ENCODE measurements at regions not wholly inside any gene's neighbourhood (a gene's known extent, or its start where the extent isn't known, plus 50 kb on each side); places are given as distances from the start of the nearest gene placed in this dataset.
A peak's percentile ranks its signal among the peaks of the same experiment; 100 is the strongest.

DNA sequence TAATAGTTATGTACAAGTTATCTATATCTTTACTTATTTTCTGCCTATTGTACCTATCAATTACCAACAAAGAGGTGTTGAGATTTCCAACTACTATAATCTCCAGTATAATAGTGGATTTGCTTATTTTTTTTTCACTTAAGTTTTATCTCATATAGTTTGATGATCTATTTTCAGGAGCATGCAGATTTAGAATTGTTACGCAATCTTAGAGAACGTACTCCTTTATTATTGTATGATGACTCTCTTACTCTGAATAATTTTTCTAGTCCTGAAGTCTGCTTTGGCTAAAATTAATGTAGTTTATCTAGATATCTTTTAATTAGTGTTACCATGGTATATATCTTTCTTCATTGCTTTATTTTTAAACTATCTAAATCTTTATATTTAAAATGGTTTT, 205.2 kb downstream of the SCG2 start:
- ATAC-seq: no peak
- H3K4me1 ChIP-seq: no peaks in the 10 kb centered on the region
- no peaks in the 10 kb centered on the region for H3K27me3 ChIP-seq
- FAIRE-seq: no peak
- intact Hi-C loops (cut with DNase I): no loop called here
- H3K27ac ChIP-seq: no peak overlapping the region
- no peaks in the 10 kb centered on the region for H3K36me3 ChIP-seq
- no peak for DNase-seq
- no peak overlapping the region for H3K4me3 ChIP-seq
- H3K9me3 ChIP-seq: no peaks in the 10 kb centered on the region
- TF ChIP-seq, protein P1, sequence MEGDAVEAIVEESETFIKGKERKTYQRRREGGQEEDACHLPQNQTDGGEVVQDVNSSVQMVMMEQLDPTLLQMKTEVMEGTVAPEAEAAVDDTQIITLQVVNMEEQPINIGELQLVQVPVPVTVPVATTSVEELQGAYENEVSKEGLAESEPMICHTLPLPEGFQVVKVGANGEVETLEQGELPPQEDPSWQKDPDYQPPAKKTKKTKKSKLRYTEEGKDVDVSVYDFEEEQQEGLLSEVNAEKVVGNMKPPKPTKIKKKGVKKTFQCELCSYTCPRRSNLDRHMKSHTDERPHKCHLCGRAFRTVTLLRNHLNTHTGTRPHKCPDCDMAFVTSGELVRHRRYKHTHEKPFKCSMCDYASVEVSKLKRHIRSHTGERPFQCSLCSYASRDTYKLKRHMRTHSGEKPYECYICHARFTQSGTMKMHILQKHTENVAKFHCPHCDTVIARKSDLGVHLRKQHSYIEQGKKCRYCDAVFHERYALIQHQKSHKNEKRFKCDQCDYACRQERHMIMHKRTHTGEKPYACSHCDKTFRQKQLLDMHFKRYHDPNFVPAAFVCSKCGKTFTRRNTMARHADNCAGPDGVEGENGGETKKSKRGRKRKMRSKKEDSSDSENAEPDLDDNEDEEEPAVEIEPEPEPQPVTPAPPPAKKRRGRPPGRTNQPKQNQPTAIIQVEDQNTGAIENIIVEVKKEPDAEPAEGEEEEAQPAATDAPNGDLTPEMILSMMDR (IDR thresholded peaks at IDR 0.05): no peak
- WGBS, 2 donors: 81 to 86% methylated on average over 2 of the region's 2 CpGs

DNA sequence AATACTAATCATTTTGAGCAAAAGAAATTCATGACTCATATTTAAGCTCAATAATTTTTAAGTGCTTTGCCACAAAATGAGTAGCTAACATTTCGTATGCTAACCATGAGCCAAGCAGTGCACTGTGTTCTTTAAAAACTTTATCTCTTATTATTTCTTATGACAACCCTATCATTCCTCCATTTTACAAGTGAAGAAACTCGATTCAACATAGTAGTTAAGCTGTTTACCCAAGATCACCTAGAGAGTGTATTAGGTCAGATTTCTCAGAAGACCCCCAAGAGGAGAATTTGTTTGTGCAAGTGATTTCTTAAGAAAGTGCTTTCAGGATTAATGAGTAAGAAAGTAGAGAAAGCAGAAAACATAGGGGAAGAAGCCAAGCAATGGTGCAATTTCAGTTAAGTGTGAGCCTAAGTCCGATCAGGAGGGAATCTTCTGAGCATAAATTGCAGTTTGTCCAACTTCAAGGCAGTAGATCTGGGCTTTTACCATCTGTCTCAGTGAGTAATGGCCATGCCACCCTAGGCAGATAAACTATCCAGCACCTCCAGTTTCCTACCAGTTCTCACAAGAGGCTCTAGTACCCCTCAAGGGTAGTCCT, 202.7 kb downstream of the SCG2 start:
- H3K36me3 ChIP-seq: no peaks in the 10 kb centered on the region
- TF ChIP-seq, protein P1 (IDR thresholded peaks at IDR 0.05): no peak
- H3K27ac ChIP-seq: no peak overlapping the region
- no peak for FAIRE-seq
- no peaks in the 10 kb centered on the region for H3K4me1 ChIP-seq
- H3K27me3 ChIP-seq: no peaks in the 10 kb centered on the region
- no peaks in the 10 kb centered on the region for H3K9me3 ChIP-seq
- DNase-seq: no peak
- intact Hi-C loops (cut with DNase I): no loop called here
- 54 to 57% methylated on average over 3 of the region's 3 CpGs for WGBS, 2 donors
- ATAC-seq: peak in 1 of 4 donors; percentile 11
- no peak overlapping the region for H3K4me3 ChIP-seq

DNA sequence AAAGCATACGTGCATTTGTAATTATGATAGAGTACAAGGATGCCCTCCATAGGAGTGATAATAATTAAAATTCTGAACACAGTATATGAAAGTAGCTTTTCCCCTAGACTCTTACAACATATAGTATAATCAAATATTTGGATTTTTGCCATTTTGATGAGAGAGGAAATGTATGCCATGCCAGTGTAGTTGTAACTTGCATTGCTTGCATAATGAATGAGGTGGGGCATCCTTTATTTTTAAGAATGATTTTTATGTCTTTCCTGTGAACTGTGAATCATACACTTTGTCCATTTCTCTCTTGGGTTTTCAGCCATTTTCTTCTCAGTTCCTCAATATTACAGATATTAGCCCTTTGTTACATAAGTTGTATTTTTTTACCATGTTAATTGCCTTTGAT, 197.5 kb downstream of the SCG2 start:
- no peak for DNase-seq
- Histone ChIP-seq H3K9me3 (no peaks in the 10 kb centered on the region), H3K36me3 (no peaks in the 10 kb centered on the region), H3K27ac (no peak overlapping the region), H3K4me3 (no peak overlapping the region), H3K27me3 (no peaks in the 10 kb centered on the region), H3K4me1 (no peaks in the 10 kb centered on the region)
- no peak for FAIRE-seq
- no peak for ATAC-seq
- intact Hi-C loops (cut with DNase I): no loop called here
- WGBS, 2 donors: 86 to 94% methylated on average over 1 of the region's 1 CpG
- TF ChIP-seq, protein P1 (IDR thresholded peaks at IDR 0.05): no peak

DNA sequence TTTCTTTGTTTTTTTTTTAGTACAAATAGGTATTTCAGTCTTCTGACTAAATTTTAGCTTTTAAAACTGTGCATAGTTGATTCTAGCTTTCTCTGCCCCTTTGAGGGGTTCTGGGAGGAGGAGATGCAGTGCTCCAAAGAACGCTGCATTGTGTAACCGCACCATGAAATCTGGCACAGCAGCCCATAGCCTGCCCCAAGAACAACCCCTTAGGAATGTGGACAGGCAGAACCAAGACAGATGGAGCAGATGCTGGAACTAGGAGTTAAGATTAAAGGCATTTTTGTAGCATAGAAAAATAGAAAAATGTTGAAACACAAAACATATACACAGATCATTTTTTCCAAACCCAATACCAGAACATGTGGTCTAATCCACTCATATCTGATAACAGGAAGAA, 187.5 kb downstream of the SCG2 start:
- intact Hi-C loops (cut with DNase I): no loop called here

DNA sequence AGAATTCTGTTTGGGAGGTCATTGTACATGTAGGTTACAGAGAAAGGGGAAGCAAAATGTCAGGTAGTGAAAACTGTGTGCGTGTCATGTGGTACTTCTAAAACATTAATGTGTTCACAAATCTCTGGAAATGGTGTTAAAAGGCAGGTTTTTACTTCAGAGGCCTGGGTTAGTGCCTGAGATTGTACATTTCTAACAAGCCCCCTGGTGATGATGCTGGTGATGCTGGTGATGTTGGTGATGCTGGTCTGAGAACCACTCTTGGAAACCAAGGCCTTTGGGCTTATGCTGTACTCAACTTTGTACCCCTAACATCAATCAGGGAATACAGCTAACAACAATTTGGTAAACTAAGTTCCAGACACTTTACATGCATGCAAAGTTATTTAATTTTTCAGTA, 187.1 kb downstream of the SCG2 start:
- intact Hi-C loops (cut with DNase I): no loop called here
- no peaks in the 10 kb centered on the region for H3K36me3 ChIP-seq
- 79 to 89% methylated on average over 1 of the region's 1 CpG for WGBS, 2 donors

More for the DNA sequence above, 187.5 kb downstream of the SCG2 start:
- H3K4me3 ChIP-seq: no peak overlapping the region
- H3K27ac ChIP-seq: no peak overlapping the region
- H3K4me1 ChIP-seq: peaks cover 0 to 3% (median 0%) of the 10 kb centered on the region in 3 donors
- H3K36me3 ChIP-seq: no peaks in the 10 kb centered on the region
- no peak for FAIRE-seq
- no peak for DNase-seq
- ATAC-seq: peak in 2 of 4 donors; percentile 46 to 56
- TF ChIP-seq, protein P1 (IDR thresholded peaks at IDR 0.05): no peak
- H3K9me3 ChIP-seq: no peaks in the 10 kb centered on the region
- no peaks in the 10 kb centered on the region for H3K27me3 ChIP-seq
- WGBS, 2 donors: 70 to 75% methylated on average over 2 of the region's 2 CpGs

More for the DNA sequence above, 187.1 kb downstream of the SCG2 start:
- TF ChIP-seq, protein P1 (IDR thresholded peaks at IDR 0.05): no peak
- FAIRE-seq: no peak
- DNase-seq: no peak
- no peak for ATAC-seq
- Histone ChIP-seq H3K4me1 (peaks cover 0 to 3% (median 0%) of the 10 kb centered on the region in 3 donors), H3K9me3 (no peaks in the 10 kb centered on the region), H3K27ac (peak overlapping the region in 1 of 4 donors; percentile 17), H3K27me3 (no peaks in the 10 kb centered on the region), H3K4me3 (no peak overlapping the region)
